Daoy (cell line): ENCODE measurements at regions not wholly inside any gene's neighbourhood (a gene's known extent, or its start where the extent isn't known, plus 50 kb on each side); places are given as distances from the start of the nearest gene placed in this dataset.
A peak's percentile ranks its signal among the peaks of the same experiment; 100 is the strongest.
"Not testable (repeated sequence)": the region's sequence is repeated elsewhere in the genome, so short reads cannot be mapped to it uniquely, and the experiment has no call there.

Experiments
- DNase-seq: peaks from one replicate; pipeline ENCODE4 v3.0.0-alpha.2; 2015; ENCODE audit warnings: low read depth

GRCh38 chr18:1846640-1847039 lies 724.7 kb downstream of the METTL4 start:
- peak; percentile 53 for DNase-seq

DNA sequence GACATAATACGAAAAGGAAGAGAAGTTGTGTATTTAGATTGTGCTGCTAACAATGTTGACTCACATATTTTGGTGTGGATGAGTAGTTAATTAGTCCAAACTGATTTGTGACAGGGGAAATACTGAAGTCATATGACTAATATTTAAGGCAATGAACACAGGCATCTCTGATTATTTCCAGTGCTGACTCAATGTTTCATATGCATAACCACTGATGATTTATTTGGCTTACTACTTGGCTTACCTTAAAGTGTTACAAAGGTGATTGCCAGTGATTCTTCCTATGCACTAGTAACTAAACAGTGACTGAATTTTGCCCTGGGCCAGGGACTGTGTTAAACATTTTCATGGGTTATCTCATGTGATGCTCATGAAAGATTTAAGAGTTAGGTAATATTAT lies 722.6 kb downstream of the METTL4 start:
- DNase-seq: peak; percentile 4

- DNase-seq: no peak
Observed at GRCh38 chr18:1849386-1849785, 721.9 kb downstream of the METTL4 start.

DNA sequence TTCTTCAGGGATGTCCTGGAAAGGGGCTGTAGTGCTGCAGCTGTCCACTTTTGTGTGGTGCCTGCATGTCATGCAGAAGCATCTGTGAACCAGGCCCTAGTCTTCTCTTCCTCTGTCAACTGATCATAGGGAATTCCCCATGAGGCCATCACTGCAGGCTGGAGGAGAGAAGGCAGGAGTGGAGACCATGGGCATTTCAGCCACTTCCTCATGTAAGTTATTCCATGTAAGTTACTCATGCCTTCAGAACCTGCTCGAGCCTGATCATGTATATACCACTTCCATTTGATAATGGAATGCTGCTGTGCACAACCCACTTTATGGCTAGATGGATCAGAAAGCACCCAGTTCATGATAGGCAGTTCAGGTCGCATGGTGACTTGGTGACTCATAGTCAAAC lies 714.0 kb downstream of the METTL4 start:
- DNase-seq: not testable (repeated sequence)

DNA sequence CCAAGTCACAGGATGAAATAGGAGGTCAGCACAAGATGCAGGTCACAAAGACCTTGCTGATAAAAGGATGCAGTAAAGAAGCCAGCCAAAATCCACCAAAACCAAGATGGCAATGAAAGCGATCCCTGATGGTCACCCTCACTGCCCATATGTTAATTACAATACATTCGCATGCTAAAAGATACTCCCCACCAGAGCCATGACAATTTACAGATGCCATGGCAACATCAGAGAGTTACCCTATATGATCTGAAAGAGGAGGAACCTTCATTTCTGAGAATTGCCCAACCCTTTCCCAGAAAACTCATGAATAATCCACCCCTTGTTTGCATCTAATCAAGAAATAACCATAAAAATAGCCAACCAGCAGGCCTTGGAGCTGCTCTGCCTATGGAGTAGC lies 709.8 kb downstream of the METTL4 start:
- DNase-seq: no peak

DNA sequence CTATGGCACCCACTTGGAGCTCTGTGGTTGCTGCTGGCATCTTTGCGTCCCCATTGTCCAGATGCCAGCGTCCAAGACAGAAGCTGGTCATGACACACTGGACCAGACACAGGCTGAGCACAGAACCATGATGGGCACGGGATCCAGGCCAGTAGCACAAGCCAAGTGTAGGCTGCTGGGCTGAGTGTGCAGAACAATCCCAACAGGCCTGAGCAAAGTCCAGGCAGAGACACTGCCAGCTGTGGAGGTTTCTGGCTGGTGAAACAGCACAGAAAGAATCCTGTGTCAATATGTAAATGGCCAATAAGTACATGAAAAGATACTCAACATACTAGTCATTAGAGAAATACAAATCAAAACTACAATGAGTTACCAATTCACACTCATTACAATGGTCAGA lies 705.4 kb downstream of the METTL4 start:
- no peak for DNase-seq

DNA sequence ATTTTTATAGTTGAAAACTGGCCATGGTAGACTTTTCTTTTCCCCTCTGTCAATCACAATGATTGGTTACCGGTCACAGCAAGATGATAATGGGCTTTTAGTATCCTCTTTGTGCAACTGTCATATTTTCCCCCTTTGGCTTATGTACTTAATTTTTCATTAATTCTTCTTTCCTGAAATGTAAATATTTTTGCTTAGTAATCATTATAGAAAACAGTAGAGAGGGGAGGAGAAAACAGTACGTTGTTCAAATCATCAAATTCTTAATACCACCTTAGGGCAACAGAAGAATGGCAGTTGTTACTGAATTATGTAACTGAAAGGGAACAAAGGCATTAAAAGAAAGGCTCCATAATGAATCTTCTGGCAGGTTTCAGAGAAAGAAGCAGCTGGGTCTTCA lies 699.0 kb downstream of the METTL4 start:
- no peak for DNase-seq

DNA sequence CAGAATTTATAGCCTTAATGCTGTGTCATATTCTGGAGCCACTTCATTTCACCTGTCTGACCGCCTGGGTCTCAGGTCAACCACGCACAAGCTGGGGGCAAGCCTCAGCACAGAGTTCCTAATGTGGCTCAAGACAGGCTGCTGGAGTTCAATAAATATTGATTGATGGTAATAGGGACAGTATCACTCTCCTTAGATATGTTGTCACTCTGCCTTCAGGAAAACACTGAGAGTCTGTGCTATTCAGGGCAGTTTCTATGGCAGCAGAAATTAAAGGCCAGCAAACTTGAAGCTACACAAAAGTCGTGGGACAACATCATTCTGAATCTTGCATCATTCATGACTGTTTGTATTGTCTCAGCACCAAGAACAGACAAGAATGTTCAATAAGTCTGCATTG lies 696.1 kb downstream of the METTL4 start:
- DNase-seq: no peak

- DNase-seq: no peak
Observed at GRCh38 chr18:1884623-1885022, 686.7 kb downstream of the METTL4 start.

- no peak for DNase-seq
Observed at GRCh38 chr18:1891641-1892040, 679.7 kb downstream of the METTL4 start.

GRCh38 chr18:1892191-1892590 lies 679.1 kb downstream of the METTL4 start:
- no peak for DNase-seq

DNA sequence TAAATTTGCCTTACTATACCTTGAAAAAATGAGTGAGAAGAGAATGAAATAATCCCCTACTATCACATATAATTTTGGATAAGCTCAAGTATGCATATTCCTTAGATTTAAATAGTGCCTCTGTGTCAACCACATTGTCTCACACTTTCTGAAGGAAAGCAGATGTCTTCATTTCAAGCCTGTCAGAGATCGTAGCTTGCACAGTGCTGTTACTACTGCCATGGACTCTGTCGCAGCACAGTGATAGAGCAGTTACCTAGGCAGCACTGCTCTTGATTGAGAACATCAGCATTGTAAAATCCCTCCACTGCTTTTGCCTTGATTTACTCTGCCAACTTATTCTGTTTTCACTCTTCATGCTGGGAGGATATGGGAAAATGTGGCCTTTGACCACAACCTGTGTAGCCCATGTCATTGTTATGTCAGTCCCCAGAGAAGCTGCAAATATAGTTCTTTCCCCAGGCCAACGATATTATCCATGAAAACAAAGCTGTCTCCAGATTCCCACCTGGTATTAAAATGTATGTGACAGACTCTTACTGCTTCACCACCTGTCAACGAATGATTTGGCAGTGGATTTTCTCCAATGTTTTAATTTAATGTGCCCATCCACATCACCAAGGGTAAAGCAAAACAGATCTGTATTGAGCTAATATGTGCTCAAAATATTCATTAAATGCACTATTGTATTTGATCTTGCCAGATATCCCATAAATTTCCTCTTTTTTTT lies 675.7 kb downstream of the METTL4 start:
- DNase-seq: no peak

GRCh38 chr18:1906421-1906820 lies 664.9 kb downstream of the METTL4 start:
- DNase-seq: no peak

- DNase-seq: no peak
Observed at GRCh38 chr18:1907470-1908206, 663.7 kb downstream of the METTL4 start.

DNA sequence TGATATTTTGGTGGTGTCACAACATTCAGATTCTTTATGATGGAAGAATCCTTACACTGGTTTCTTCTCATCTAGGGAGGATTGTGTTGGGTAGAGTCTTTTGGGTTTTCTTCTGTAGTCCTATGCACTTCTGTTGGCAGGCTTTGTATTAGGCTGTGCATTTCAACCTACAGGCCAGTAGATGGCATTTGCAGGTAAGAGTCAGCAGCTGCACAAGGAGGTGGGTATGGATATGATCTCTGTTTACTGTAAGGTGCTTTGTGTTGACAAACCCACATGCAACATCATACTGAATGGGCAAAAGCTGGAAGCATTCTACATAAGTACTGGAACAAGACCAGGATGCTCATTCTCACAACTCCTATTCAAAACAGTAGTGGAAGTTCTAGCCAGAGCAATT lies 656.8 kb downstream of the METTL4 start:
- no peak for DNase-seq

DNA sequence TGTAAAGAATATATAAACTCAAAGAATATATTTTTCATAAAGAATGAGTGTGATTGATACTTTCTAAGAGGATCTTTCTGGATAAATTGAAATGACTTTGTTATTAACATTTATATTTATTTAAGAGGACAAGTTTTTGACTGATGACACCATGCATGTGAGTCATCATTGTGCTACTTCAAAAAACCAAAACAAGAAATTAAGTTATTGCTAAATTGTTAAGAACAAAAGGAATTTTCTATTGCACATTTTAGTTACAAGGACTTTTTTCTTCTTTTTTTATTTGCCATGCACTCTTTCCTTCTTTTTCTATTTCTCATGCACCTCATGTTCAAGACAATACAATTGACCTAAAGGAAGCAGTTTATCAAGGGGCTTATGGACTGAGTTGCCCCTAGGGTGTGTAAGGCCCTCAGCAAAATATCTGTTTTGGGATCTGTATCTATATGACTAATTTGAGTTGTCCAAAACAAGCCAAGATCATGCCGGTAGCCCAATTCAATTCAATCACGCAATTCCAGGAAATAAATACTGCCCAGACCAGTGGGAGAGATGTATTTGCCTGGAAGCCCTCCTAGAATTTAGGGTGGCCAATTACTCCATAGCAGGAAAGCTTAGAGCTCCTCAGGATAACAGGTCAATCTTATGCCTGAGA lies 654.3 kb downstream of the METTL4 start:
- DNase-seq: no peak

- DNase-seq: no peak
Observed at GRCh38 chr18:1917569-1917968, 653.7 kb downstream of the METTL4 start.

- DNase-seq: no peak
Observed at GRCh38 chr18:1922066-1922465, 649.2 kb downstream of the METTL4 start.

DNA sequence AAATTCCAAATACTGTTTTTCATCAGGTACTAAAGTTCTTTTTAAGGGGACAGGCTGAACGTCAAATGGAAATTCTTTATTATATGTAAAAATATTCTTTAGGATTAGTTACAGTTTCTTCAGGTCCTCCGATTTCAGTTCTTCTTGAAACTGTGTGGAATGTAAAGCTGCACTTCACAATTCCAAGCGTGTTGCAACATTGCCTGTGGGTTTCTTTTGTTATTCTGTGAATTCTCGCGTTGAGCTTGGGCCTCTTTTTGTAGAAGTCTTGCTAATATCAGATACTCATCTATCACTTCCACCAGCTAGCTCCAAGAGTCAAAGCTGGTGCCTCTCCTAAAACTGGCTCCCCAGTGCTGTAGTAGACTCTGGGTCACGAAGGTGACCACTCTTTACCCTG lies 642.6 kb downstream of the METTL4 start:
- no peak for DNase-seq

DNA sequence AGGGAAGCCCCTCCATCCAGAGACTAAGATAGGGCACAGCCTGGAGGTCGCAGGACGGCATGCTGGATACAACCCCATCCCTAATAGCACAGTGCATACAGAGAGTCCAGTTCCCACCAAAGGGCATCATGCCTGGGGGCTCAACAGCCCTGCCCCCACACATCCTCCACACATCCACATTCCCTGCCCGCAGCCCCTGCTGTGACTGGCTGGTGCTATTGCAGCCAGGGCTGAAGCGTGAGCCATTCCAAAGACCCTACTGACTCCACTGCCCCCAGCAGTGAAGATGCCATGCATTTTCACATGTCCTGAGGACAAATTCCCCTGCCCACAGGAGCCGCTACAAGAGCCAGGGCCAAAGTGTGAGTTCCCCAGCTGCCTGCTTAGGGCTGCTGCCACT lies 641.6 kb downstream of the METTL4 start:
- DNase-seq: no peak

DNA sequence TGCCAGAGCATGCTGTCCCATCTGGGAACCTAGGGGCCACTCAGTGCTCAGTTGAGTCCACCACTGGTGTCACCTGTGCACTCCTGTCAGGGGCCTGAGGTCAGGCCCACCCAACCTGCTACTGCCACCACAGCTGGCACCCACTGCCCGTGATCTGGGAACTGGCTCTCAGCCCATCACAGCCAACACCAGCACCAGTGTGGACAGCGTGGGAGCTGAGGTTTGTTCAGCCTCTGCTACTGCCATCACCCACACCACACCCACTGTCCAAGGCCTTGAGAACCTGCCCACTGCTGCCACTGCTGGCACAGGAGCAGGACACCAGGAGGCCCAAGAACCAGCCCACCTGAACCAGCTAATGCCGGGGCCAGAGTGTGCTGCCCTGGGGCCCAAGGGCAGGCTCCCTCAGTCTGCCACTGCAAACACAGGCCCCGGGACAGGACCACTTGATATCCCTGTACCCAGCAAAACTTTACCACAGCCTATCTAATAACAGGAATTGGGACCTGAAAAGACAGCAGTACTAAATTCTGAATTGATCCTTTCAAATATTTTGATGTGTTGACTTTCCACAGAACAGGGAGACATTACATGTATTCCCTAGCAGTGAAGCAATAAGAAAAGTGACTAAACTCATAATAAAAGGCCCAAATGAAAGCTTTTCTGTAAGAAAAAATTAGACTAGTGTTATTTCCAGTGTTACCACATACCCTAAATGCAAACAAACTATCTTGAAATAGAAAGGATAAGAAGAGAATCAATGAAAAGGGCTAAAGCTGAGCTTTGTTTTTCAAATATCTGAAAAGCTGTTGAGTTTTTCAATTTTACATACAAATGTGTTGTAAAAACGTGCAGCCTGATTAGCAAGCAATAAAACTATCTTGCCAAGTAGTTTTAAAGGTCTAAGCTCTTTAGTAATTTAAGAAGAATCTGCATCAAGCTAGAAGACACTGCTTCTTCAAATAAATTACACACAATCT lies 640.7 kb downstream of the METTL4 start:
- DNase-seq: no peak

- DNase-seq: no peak
Observed at GRCh38 chr18:1952486-1952885, 618.8 kb downstream of the METTL4 start.
